GM21723 (cell line): ENCODE measurements at regions not wholly inside any gene's neighbourhood (a gene's known extent, or its start where the extent isn't known, plus 50 kb on each side); places are given as distances from the start of the nearest gene placed in this dataset.

Experiments used
- ATAC-seq: cut with Tn5 transposase; IDR thresholded peaks from one replicate; pipeline ENCODE4 v1.9.1; 2021; ENCODE audit warnings: mild to moderate bottlenecking, moderate library complexity; ENCODE audit not compliant: unreplicated experiment

DNA sequence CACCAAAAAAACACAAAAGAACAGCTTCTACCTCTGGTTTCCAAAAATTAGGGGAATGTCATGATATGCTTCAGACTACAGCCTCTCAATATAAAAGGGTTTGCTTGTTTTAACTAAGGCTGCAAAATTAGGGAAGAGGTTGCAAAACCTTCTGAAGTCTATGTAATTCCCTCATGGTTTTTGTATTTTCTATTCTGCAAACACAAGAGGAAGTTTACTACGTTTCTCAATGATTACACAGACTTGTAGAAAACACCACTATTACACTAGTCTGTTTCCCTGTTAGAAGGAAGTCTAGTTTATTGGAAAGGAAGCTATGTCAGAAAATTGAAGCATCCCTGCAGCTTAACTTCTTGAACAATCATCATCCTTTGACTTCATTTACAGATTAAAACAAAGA lies 229.7 kb upstream of the FMN2 start:
- no peak for ATAC-seq

DNA sequence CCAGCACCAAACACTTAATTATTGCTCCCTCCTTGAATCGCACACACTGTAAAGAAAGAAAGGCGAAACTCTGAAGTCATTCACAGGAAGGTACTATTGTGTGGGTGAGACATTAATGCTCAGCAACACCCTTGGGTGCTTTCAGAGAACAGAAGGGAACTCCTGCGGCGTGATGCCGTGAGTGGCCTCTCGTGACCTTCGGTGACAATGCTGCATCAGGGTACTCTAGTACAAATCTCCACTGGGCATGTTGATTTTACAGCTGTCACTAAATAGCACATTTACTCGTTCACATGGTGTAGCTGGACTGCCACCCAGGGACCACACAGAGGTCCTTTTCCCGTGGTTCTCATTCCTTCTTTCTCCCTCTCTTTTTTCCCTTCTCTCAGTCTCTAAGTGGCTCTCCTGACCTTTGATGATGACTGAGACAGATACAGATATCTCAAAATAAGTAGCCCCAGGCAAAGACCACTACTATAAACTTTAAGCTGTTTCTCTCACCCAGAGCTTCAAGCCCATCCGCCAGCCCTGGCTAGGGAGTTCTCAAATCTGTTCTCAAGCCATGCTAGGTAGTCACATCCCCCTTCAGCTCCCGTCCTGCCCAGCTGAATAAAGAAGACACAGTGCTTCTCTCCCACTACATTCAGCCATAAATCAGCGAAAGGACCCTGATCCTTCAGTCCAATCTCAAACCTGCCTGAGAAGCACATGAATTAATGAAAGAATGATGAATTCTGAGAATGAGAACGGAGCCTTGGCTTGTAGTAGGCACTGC lies 223.4 kb upstream of the FMN2 start:
- ATAC-seq = no peak

DNA sequence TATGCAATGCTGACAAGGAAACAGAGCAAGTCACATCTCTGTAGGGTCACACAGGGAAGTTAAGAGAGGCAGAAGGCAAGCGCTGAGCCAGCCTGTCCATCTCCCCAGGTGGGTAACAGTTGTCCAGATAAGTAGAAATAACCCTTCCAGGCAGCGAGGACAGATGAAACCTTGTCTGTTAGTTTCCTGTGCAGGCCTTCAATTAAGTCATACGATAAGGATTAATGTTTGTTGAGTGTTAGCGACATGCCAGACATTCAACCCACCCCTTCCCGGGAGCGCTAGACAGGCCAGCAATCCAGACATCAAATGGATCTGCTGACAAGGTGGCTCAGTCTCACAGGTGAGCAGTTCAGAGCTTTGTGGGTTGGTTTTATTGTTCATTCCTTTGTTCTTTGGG lies 221.5 kb upstream of the FMN2 start:
- ATAC-seq = no peak

DNA sequence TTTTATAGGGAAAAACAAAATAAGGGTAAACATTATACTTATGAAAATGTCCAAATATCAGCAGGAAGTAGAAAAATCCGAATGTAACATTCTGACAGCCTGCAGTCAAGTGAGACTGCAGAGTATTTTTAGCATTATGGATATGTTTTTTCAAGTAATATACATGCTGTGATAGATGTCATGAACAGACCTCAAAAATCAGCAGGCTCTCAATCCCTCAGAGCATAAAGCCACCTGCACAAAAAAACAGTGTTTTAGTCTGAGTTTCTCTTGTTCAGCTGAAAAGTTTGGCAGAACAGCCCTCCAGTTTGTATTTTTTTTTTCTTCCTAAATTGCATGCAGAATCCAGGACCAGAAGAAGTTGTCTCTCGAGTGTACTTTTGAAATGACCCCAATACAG lies 219.1 kb upstream of the FMN2 start:
- ATAC-seq = no peak

DNA sequence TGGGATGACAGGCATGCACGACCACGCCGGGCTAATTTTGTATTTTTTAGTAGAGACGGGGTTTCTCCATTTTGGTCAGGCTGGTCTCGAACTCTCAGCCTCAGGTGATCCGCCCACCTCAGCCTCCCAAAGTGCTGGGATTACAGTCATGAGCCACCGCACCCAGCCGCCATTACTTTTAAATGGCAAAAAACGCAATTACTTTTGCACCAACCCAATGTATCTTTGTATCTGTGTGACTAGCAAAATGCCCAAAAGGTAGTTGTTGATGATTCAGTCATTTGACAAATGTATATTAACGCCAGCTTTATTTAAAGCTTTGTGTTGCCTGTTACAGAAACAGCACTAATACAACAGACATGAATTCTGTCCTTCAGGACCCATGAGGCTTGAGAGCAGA lies 216.9 kb upstream of the FMN2 start:
- ATAC-seq = no peak

DNA sequence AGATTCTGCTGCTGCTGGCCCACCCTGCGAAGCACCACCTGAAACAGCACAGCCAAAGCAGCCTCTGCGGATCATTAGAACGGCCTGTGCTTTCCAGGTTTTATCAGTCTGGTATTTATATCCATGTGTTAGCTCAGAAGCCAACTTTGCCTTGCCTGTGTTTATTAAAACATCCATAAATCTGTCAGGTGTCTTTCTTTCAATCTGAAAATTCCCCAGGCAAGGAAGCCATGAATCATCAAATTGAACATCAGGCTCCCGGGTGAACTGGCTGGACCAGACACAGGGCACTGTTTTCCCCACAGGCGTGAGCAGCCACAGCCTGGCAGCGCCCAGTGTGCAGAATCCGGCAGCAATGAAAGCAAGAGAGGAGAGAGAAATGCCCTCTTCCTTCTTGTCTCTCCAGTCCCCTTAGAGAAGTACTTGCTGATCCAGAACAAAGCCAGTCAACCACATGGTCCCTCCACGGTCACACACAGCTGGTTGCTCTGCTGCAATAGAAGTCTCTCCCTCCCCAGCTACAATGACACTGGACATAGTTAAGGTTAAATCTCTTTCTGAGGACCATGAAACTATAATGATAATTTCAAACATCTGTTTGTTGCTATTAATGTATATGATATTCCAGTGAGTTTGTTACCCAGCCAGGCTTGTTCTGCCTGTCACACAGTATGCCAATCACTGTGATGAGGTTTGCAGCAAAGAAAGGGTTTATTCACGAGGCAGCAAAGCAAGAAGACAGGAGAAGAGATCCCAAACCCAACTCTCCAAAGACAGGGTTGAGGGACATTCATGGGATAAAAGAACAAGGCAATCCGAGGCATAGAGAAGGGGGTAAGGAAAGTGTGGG lies 212.1 kb upstream of the FMN2 start:
- no peak for ATAC-seq

DNA sequence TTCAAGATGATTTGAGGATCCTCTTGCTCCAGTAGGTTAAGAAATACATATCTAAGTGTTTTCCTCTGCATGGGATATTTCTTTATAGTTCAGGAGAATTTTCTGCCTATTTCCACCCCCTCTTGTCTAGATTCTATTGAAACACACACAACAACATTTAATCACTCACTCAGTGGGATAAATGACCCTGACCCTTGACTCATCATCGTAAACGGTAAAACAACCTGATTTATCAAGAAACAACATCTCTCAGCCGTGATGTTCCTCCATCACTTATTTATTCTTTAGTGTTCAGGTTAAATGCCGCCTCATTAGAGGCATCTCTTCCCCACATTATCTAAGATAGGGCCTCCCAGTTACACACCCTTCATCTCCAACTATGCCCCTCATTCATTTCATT lies 208.7 kb upstream of the FMN2 start:
- no peak for ATAC-seq

DNA sequence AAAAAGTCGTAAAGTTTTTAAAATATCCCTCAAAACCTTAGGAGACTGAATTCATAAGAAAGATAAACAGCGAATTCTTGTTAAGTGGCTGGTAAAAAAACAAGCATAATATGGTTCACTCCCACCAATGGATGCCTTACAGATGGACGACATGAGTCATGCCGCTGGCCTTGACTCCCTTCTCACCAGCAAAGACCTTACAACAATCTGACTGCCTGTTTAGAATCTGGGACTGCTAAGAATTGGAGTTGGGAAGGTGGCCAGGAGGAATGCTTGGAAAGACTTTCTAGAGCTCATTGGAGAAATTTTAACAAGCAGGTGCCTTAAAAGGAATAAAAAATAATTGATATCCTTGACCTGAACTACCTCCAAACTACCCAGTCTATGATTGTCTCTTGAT lies 206.9 kb upstream of the FMN2 start:
- no peak for ATAC-seq

DNA sequence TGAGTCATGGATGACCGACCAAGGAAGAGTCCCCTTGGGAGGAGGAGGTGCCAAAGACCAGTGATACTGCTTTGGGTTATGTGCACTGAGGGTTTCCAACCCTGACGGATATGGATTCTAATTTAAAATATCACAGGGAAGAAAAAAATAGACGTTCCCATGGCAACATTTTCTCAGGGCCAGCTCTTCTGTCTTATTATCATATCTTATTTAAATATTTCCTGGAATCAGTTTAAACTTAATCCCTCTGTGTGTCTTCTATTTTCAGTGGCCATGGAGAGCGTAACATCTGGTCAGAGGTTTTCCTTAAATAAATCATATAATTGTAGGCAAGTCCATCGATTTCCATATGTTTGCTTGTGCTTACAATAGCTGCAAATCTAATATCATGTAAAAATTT lies 205.4 kb upstream of the FMN2 start:
- ATAC-seq = no peak

DNA sequence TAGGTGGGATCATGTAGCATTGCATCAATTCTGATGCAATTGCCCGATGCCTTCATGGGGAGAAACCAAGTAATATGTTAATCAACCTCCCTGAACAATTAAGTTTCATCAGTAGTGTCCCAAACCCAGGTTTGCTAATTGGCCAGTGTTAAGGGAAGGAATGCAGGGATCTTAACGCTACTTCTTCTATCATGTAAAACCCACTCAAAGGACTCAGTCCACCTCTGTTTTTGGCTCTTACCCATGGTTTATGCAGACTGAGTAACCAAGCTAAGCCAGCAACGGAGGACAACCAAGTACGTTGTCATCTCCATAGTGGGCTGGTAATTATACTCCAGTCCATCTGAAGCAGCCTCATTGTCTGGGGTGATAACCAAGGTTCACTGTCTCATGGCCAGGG lies 203.0 kb upstream of the FMN2 start:
- no peak for ATAC-seq

DNA sequence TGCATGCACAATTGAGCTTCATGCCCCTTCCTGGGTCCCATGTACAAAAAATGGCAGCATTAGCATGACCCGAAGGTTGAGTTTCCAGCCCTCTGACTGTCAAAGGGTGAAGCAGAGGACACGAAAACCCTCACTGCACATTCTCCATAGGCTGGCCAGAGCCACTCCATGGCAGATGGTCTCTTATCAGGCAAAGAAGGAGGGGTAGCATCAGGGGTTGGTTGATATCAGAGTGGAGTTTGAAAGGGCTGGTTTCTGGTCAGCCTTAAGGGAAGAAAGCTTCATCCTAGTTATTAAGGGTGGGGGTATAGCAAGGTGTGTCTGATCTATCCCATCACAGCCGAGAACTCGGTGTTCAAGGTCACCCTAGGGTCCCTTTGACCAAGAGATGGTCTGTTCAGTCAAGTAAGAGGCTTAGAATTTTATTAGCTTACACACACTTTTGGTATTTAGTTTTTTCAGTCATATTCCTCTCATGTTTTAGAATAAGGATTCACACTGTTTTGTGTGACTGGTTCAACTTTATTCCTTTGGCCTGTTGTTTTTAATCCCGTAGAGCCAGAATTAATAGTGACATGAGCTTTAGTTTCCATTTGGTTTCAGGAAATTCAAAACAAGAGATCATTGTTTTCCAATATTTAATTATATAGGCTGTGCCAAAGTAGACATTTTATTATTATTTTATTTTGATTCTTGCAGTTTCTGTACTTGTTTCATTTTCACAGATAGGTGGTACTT lies 199.9 kb upstream of the FMN2 start:
- ATAC-seq = no peak

DNA sequence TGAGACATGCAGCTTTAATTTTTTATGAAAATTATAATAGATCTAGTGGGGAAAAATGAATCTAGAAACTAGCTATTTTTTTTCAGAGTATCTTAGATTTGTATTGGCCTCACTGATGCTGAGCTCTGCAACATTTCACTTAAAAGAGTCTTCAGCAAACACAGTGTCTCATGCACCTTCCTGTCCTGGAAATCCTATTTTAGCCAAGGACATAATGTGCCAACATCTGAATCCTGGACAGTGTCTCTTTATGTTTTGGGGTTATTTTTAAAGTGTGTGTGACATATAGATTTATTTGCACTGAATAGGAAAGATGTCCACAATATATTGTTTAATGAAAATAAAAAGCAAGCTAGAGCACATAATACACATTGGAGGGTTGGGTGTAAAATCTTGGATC lies 199.1 kb upstream of the FMN2 start:
- ATAC-seq = no peak

DNA sequence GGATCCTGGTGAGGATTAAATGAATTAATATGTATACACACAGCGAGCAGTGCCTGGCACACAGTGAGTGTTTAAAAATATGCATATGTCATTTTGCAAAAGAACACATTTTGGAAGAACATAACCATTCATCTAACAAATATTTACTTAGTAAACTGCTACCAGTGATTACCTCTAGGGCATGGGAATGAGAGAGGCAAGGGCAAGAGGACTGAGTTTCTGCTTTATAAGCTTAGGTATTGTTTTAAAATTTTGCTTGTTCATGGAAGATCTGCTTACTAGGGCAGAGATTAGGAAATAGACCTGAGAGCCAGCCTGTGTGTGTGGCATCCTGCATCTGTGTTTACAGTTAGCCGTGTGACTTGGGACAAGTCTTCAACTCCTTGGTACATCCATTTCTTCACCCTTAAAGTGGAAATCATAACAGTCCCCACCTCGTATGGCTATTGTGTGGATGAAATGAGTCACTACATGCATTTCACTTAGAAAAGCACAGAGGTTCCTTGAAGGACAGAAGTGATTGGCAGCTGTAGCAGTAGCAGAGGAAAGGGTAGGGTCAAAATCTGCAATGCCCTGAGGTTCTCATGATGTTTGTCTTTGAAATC lies 198.5 kb upstream of the FMN2 start:
- ATAC-seq = no peak

DNA sequence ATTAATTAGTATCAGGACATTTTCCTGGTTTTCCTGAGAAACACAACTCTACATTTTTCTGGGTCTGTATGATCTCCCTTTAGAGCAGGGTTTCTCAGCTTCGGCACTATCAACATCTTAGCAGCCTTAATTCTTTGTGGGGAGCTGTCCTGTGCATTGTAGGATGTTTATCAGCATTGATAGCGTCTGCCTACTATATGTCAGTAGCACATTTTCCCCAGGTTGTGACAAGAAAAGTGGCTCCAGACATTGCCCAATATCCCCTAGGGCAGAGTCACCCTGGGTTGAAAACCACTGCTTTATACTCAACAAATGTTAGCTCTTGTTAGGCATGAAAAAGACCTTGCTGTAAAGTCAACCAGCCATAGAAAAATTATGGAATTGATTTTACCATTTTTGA lies 195.1 kb upstream of the FMN2 start:
- ATAC-seq = no peak

DNA sequence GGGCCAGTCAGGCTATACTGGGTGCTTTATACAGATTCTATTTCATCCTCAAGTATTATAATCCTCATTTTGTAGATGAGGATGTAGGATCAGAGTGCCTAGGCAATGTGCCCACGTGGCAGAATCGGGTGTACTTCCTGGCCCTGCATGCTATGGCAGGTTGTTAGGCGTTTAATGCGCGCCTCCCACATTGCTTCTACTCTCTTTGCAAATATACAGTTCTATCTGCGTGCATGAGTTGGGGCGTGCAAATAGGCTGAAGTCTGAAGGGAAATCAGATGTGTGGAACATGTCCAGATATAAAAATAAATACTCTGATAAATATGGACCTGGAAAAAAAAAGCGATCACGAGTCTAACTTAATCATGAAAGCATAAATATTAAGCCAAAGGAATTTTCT lies 194.7 kb upstream of the FMN2 start:
- ATAC-seq = no peak

DNA sequence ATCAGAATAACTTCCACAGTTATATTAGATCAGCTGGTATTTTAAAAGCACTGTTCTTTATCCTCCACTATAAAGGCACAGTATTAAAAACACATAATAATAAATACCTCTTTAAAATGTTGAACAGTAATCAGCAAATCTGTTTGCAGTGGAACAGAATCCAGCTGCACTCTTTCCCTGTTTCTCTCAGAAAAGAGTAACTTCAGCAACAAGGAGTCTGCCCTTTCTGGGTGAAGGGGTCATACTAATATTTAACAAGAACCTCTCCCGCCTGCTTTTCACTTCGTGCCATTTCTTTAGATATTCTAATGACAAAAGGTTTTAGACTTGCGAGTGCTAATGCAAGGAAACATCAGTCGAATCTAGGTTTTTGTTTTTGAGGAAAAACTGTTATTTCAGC lies 194.2 kb upstream of the FMN2 start:
- ATAC-seq = no peak

DNA sequence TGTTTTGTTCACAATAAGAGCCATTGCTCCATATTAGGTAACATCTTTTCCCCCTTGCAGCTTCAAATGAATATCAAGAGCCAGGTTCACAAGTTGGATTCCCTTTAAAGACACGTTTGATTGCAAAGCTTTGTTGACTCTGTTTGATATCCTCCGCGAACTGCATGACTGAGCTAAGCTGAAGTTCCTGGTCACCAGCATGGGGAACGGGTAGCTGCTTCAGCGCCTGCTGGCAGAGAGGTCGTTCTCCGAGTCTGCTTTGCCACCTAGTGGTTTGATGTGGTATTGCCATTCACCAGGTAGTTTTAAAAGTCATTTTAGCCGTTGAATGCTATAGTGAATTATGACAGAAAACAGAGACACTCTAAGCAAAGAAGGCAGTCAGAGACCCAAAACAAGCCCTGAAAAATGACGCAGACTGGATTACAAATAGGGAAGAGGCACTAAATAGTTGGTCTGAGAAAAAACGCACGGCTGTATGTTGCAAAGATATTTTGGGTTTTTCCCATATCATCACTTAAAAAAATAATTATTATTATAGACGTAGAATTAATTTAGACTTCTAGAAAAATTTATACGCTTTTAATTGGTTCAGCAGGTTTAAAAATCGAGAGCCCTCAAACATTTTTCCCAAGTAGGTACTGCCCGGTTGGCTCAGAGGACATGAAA lies 193.5 kb upstream of the FMN2 start:
- peak; percentile 88 for ATAC-seq

DNA sequence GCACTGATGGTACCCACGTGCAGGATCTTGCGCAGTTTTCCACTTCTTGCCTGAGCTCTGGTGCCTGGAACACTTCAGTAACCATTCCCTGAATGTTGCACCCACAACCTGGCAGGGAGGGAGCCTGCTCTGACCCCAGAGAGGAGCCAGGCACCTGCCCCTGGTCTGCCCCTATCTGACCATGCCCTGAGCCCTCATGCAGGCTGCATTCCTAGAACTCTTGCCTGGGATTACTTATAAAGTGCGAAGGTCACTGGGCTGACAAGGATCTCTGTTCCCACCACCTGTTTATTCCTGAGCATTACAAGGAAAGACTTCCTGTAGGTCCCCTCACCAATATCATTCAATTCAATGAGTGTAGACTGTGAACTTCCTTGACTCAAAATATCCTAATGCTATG lies 191.9 kb upstream of the FMN2 start:
- ATAC-seq = no peak

DNA sequence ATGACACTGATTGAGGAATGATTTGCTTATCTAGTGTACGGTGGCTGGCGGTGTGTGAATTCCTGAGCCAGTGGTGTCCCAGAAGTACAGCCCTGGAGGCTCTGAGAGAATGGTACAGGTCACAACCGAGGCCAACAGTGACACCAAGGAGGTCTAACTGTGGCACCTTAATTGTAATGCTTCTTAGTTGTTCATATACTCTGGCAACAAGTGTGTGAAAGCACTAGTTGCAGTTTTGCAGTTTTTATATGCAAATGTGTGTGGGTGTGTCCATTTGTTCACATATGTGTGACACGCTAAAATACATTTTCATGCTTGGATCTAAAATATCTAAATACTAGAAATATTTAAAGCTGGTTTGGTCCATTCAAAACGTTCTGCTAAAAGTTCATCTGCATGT lies 185.3 kb upstream of the FMN2 start:
- ATAC-seq = no peak

DNA sequence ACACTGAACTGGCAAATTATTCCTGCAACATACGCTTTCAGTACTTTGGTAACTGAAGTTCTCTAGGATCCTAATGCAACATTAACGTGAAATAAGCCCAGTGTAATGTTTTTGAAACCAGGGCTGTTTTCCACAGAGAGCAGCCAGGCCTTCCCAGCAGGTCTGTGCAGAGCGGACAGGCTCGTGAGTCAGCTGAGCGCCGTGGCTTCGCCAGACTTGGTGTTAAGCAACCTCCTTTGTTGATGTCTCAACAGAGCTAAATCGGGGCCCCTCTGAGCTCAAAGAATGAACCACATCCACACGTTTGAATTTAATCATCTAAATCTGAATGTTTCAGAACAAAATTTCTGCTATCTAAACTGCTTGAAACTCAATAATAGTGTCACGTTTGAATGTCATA lies 181.8 kb upstream of the FMN2 start:
- ATAC-seq = no peak

DNA sequence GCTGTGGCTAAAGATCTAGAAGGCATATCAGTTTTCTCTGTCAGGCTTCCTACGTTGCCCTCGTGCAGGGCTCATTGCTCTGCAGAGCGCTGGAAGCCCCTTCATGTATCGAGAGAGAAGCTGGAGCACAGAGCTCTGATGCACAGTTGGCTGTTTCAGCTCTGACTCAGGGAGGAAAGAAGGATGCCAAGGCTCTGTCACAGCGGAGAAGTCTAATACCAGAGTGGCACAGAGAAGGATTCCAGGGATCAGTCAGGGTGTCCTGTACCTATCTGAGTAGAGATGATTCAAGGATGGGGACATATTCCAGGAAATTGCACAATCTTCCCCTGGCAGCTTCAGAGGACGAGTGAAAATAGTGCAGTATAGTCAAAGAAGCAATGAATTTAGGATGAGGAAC lies 179.2 kb upstream of the FMN2 start:
- no peak for ATAC-seq
